ENCODE measurements at regions not wholly inside any gene's neighbourhood (a gene's known extent, or its start where the extent isn't known, plus 50 kb on each side); places are given as distances from the start of the nearest gene placed in this dataset.

- TF ChIP-seq RFX7 (CRISPR knock-in tag; IDR thresholded peaks at IDR 0.05) = no peak
- no peak for TF ChIP-seq ZNF274 (IDR thresholded peaks at IDR 0.05; ENCODE audit: borderline replicate concordance, low read depth, low read length)
- no peak for TF ChIP-seq RFX5 (IDR thresholded peaks at IDR 0.05; ENCODE audit: low read depth, low read length)
- TF ChIP-seq POLR2A (conservative IDR thresholded peaks at IDR 0.05) = no peak
- TF ChIP-seq ATF7 (IDR thresholded peaks at IDR 0.05) = no peak
- TF ChIP-seq RUNX1 (IDR thresholded peaks at IDR 0.05; ENCODE audit: low read depth) = no peak
- TF ChIP-seq U2AF1 (optimal IDR thresholded peaks at IDR 0.05; ENCODE audit: low read depth, low read length) = no peak
- TF ChIP-seq, protein P1, sequence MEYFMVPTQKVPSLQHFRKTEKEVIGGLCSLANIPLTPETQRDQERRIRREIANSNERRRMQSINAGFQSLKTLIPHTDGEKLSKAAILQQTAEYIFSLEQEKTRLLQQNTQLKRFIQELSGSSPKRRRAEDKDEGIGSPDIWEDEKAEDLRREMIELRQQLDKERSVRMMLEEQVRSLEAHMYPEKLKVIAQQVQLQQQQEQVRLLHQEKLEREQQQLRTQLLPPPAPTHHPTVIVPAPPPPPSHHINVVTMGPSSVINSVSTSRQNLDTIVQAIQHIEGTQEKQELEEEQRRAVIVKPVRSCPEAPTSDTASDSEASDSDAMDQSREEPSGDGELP (CRISPR knock-in tag; IDR thresholded peaks at IDR 0.05; ENCODE audit: borderline replicate concordance) = no peak
These were observed 155.3 kb upstream of the EDNRA start for GRCh38 chr4:147325571-147325981.
